Islet of Langerhans (tissue), 1 donor: ENCODE measurements at regions not wholly inside any gene's neighbourhood (a gene's known extent, or its start where the extent isn't known, plus 50 kb on each side); places are given as distances from the start of the nearest gene placed in this dataset.

Experiments
- FAIRE-seq: peaks from one replicate; lab custom pipeline; 2011; peaks lifted over from hg19 to GRCh38; lab: Jason Lieb, UNC

GRCh38 chr22:44554411-44554810 is 56.4 kb upstream of the RTL6 start:
- FAIRE-seq, result no peak

- no peak for FAIRE-seq
These were observed 52.9 kb upstream of the RTL6 start for GRCh38 chr22:44550711-44551491.

- FAIRE-seq, result no peak
These were observed 51.7 kb upstream of the RTL6 start for GRCh38 chr22:44549701-44550100.

GRCh38 chr22:44548981-44549380 is 50.9 kb upstream of the RTL6 start:
- FAIRE-seq, result no peak
